ENCODE measurements at regions not wholly inside any gene's neighbourhood (a gene's known extent, or its start where the extent isn't known, plus 50 kb on each side); places are given as distances from the start of the nearest gene placed in this dataset.

DNA sequence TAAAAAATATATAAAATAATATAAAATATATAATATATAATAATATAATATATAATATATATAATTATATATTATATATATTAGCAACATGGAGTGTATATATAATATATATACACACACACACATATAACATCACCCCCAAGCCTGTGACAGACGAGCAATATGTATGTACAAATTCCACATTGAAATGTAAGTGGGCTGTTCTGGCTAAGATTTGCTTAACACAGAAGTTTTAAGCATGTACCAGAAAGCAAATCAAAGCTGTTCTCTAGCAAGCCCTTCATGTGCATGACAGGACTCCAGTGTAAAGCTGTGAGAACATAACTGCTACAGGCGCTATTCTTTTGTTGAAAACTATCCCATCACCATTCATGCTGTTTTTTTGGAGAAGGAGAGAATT, 261.7 kb upstream of the TNP1 start:
- no peak for TF ChIP-seq EZH2 (IDR thresholded peaks at IDR 0.05; ENCODE audit: borderline replicate concordance, low read length)
- TF ChIP-seq, protein P1, sequence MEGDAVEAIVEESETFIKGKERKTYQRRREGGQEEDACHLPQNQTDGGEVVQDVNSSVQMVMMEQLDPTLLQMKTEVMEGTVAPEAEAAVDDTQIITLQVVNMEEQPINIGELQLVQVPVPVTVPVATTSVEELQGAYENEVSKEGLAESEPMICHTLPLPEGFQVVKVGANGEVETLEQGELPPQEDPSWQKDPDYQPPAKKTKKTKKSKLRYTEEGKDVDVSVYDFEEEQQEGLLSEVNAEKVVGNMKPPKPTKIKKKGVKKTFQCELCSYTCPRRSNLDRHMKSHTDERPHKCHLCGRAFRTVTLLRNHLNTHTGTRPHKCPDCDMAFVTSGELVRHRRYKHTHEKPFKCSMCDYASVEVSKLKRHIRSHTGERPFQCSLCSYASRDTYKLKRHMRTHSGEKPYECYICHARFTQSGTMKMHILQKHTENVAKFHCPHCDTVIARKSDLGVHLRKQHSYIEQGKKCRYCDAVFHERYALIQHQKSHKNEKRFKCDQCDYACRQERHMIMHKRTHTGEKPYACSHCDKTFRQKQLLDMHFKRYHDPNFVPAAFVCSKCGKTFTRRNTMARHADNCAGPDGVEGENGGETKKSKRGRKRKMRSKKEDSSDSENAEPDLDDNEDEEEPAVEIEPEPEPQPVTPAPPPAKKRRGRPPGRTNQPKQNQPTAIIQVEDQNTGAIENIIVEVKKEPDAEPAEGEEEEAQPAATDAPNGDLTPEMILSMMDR (conservative IDR thresholded peaks at IDR 0.05 in 1 of 2, IDR thresholded peaks at IDR 0.05 in 1 of 2; ENCODE audit: extremely low read depth in 1 of 2, insufficient read depth in 1 of 2, low read depth in 1 of 2, low read length in 2 of 2): no peak
